ENCODE measurements at regions not wholly inside any gene's neighbourhood (a gene's known extent, or its start where the extent isn't known, plus 50 kb on each side); places are given as distances from the start of the nearest gene placed in this dataset.

- no peak overlapping the region for H3K27ac ChIP-seq
- peaks cover 0 to 23% (median 0%) of the 10 kb centered on the region in 4 donors for H3K4me1 ChIP-seq
- WGBS, 2 donors, result 1 to 2% methylated on average over 17 to 25 of the region's 29 CpGs
- peaks cover 0 to 7% (median 0%) of the 10 kb centered on the region in 4 donors for H3K27me3 ChIP-seq
- peak overlapping the region in 2 of 4 donors; percentile 11 to 15 for H3K4me3 ChIP-seq
- ATAC-seq (ENCODE audit: low FRiP score in 2 of 2) (no peak), DNase-seq (peak in 1 of 2 donors; percentile 78)
- no peaks in the 10 kb centered on the region for H3K36me3 ChIP-seq
- H3K9me3 ChIP-seq, result no peaks in the 10 kb centered on the region
- TF ChIP-seq POLR2AphosphoS5 (IDR thresholded peaks at IDR 0.05), result no peak
- TF ChIP-seq POLR2A (IDR thresholded peaks at IDR 0.05), result no peak
- TF ChIP-seq EP300 (IDR thresholded peaks at IDR 0.05), result no peak
- TF ChIP-seq, protein P1, sequence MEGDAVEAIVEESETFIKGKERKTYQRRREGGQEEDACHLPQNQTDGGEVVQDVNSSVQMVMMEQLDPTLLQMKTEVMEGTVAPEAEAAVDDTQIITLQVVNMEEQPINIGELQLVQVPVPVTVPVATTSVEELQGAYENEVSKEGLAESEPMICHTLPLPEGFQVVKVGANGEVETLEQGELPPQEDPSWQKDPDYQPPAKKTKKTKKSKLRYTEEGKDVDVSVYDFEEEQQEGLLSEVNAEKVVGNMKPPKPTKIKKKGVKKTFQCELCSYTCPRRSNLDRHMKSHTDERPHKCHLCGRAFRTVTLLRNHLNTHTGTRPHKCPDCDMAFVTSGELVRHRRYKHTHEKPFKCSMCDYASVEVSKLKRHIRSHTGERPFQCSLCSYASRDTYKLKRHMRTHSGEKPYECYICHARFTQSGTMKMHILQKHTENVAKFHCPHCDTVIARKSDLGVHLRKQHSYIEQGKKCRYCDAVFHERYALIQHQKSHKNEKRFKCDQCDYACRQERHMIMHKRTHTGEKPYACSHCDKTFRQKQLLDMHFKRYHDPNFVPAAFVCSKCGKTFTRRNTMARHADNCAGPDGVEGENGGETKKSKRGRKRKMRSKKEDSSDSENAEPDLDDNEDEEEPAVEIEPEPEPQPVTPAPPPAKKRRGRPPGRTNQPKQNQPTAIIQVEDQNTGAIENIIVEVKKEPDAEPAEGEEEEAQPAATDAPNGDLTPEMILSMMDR (IDR thresholded peaks at IDR 0.05), result no peak
Observed at GRCh38 chr6:165988302-165988756, 179.3 kb downstream of the TBXT start.

DNA sequence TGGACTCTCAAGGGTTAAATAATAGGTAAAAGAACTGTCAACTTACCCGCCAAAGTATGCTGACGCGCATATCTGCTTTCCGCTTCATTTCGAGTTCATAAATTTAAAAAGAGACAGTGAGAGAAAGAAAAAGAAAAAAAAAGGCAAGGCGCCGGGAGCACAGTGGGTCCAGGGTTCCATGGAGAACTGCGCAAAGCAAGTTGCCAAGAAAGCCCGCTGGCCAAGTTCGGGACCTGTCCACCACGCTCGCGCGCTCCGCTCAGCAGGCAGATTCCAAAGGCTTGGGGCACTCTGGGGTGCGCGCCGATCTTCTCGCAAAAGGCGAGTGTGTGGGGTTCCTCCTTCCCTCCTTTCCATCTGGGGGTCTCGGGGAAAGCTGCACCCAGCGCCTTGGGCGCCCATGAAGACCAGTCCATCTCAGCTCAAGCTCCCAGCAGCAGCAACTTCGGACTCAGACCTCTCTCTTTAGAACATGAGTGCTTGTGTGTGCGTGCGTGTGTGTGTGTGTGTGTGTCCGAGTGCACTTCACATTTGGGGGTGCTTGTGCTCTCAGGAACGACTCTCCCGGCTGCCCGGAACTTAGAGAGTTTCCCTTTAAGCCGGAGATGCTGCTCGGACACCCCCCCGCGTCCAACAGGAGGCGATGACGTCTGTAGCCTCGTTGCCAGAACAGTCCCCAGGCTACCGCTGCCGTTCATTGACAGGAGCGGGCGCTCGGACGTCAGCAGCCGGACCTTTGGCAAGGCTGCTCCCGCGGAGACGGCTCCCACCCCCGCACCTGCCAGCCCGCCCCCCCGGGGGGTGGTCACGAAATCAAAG, 180.0 kb downstream of the TBXT start:
- ATAC-seq (ENCODE audit: low FRiP score in 2 of 2) (peak in 1 of 2 donors; percentile 89), DNase-seq (peak in 1 of 2 donors; percentile 86)
- Histone ChIP-seq H3K4me1 (peaks cover 0 to 23% (median 0%) of the 10 kb centered on the region in 4 donors), H3K27me3 (peaks cover 0 to 7% (median 0%) of the 10 kb centered on the region in 4 donors), H3K27ac (no peak overlapping the region), H3K36me3 (no peaks in the 10 kb centered on the region), H3K9me3 (no peaks in the 10 kb centered on the region), H3K4me3 (peak overlapping the region in 2 of 4 donors; percentile 11 to 15)
- WGBS, 2 donors, result 0 to 2% methylated on average over 21 to 27 of the region's 51 CpGs
- TF ChIP-seq, protein P1 (IDR thresholded peaks at IDR 0.05), result no peak
- TF ChIP-seq POLR2A (IDR thresholded peaks at IDR 0.05) (no peak), POLR2AphosphoS5 (IDR thresholded peaks at IDR 0.05) (no peak), EP300 (IDR thresholded peaks at IDR 0.05) (no peak)

GRCh38 chr6:165986914-165987482, 180.7 kb downstream of the TBXT start:
- Histone ChIP-seq H3K9me3 (no peaks in the 10 kb centered on the region), H3K27me3 (peaks cover 0 to 7% (median 0%) of the 10 kb centered on the region in 4 donors), H3K27ac (no peak overlapping the region), H3K36me3 (no peaks in the 10 kb centered on the region), H3K4me1 (peaks cover 0 to 23% (median 0%) of the 10 kb centered on the region in 4 donors), H3K4me3 (no peak overlapping the region)
- TF ChIP-seq POLR2AphosphoS5 (IDR thresholded peaks at IDR 0.05) (no peak), POLR2A (IDR thresholded peaks at IDR 0.05) (no peak), EP300 (IDR thresholded peaks at IDR 0.05) (no peak)
- TF ChIP-seq, protein P1 (IDR thresholded peaks at IDR 0.05), result no peak
- 0 to 4% methylated on average over 25 to 27 of the region's 27 CpGs for WGBS, 2 donors
- ATAC-seq (ENCODE audit: low FRiP score in 2 of 2) (peak in 1 of 2 donors; percentile 28), DNase-seq (peak in 1 of 2 donors; percentile 76)

- Histone ChIP-seq H3K4me1 (peaks cover 0 to 23% (median 0%) of the 10 kb centered on the region in 4 donors), H3K36me3 (no peaks in the 10 kb centered on the region), H3K27ac (no peak overlapping the region), H3K9me3 (no peaks in the 10 kb centered on the region), H3K27me3 (peaks cover 0 to 7% (median 0%) of the 10 kb centered on the region in 4 donors), H3K4me3 (no peak overlapping the region)
- WGBS, 2 donors, result 4 to 5% methylated on average over 8 of the region's 8 CpGs
- ATAC-seq (ENCODE audit: low FRiP score in 2 of 2) (no peak), DNase-seq (no peak)
- TF ChIP-seq, protein P1 (IDR thresholded peaks at IDR 0.05), result no peak
- TF ChIP-seq EP300 (IDR thresholded peaks at IDR 0.05), result no peak
- TF ChIP-seq POLR2AphosphoS5 (IDR thresholded peaks at IDR 0.05), result no peak
- TF ChIP-seq POLR2A (IDR thresholded peaks at IDR 0.05), result no peak
Observed at GRCh38 chr6:165986311-165986913, 181.2 kb downstream of the TBXT start.
